22Rv1 (cell line): ENCODE measurements at regions not wholly inside any gene's neighbourhood (a gene's known extent, or its start where the extent isn't known, plus 50 kb on each side); places are given as distances from the start of the nearest gene placed in this dataset.

ENCODE experiments used
- ZFX ChIP-seq: fragments of 450-650 bp; IDR thresholded peaks from 2 replicates; pipeline ENCODE4 v1.6.1; 2017; ENCODE audit warnings: antibody characterized with exemption, borderline replicate concordance
- TF ChIP-seq, protein P1 (sequence below): fragments of 450-650 bp; IDR thresholded peaks from 2 replicates; pipeline ENCODE4 v1.5.1; 2017; ENCODE audit warnings: mild to moderate bottlenecking

DNA sequence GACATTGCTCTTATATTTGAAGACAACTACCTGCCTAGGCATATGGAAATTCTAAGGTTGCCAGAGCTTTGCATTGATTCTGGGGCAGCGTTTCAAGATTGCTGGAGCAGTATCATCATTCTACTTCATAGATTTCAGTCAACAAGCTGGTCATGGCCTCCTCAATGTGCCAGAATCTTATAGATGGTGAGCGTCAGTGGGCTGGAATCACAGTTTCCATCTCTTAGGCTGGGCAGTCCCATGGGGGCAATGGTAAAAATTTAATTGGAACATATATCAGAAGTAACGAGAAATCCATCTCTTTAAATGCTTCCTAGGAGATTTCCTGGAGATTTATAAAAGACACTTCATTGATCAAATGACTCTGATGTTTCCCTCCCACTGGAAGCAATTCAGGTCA, 258.3 kb downstream of the SV2B start:
- TF ChIP-seq, protein P1, sequence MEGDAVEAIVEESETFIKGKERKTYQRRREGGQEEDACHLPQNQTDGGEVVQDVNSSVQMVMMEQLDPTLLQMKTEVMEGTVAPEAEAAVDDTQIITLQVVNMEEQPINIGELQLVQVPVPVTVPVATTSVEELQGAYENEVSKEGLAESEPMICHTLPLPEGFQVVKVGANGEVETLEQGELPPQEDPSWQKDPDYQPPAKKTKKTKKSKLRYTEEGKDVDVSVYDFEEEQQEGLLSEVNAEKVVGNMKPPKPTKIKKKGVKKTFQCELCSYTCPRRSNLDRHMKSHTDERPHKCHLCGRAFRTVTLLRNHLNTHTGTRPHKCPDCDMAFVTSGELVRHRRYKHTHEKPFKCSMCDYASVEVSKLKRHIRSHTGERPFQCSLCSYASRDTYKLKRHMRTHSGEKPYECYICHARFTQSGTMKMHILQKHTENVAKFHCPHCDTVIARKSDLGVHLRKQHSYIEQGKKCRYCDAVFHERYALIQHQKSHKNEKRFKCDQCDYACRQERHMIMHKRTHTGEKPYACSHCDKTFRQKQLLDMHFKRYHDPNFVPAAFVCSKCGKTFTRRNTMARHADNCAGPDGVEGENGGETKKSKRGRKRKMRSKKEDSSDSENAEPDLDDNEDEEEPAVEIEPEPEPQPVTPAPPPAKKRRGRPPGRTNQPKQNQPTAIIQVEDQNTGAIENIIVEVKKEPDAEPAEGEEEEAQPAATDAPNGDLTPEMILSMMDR = no peak
- TF ChIP-seq ZFX = no peak
